HEK293 (cell line): ENCODE measurements at regions not wholly inside any gene's neighbourhood (a gene's known extent, or its start where the extent isn't known, plus 50 kb on each side); places are given as distances from the start of the nearest gene placed in this dataset.

Source experiments
- CTCF ChIA-PET: fragments of 350-600 bp; formaldehyde crosslinking; extraction: SDS; loops from one replicate; lab custom pipeline; 2021; ENCODE audit warnings: antibody characterized with exemption; lab: Yijun Ruan, JAX
- POLR2A ChIA-PET: fragments of 300-600 bp; formaldehyde crosslinking; extraction: SDS; loops from one replicate; lab custom pipeline; 2020; ENCODE audit warnings: antibody characterized with exemption, inconsistent platforms; lab: Yijun Ruan, JAX
- H3K27ac ChIP-seq: fragments of 200-500 bp; sonication (Bioruptor generic); 2 replicates; pipeline ENCODE4 v1.5.1; 2014; ENCODE audit warnings: low read depth, low read length, control low read depth, inconsistent platforms; ENCODE audit errors: extremely low read depth
- H3K36me3 ChIP-seq, 2 experiments: fragments of 200-500 bp in 1 of 2; sonication (Bioruptor generic) in 1 of 2; 1 replicate in 1 of 2; 2 replicates in 1 of 2; pipeline ENCODE4 v1.5.1; 2014 to 2017; ENCODE audit warnings: inconsistent platforms in 2 of 2, low read length in 2 of 2; ENCODE audit not compliant: control insufficient read depth in 2 of 2, insufficient read depth in 1 of 2
- H3K4me1 ChIP-seq: fragments of 200-500 bp; sonication (Bioruptor generic); 2 replicates; pipeline ENCODE4 v1.5.1; 2014; ENCODE audit warnings: mild to moderate bottlenecking, low read length, inconsistent platforms; ENCODE audit not compliant: control insufficient read depth, insufficient read depth
- H3K4me3 ChIP-seq: 2 replicates; pipeline ENCODE4 v1.5.1; 2011; ENCODE audit warnings: low read depth, mild to moderate bottlenecking, control low read depth, low read length, moderate library complexity
- H3K9me3 ChIP-seq: fragments of 200-500 bp; sonication (Bioruptor generic); 2 replicates; pipeline ENCODE4 v1.5.1; 2014; ENCODE audit warnings: low read depth, low read length, inconsistent platforms; ENCODE audit not compliant: control insufficient read depth, insufficient read depth
- GLIS1 ChIP-seq: fragments of 450-650 bp; formaldehyde crosslinking; IDR thresholded peaks from 2 replicates; pipeline ENCODE4 v1.5.1; 2016; ENCODE audit warnings: missing biosample characterization, missing genetic modification characterization
- HOXC10 ChIP-seq: sonication (generic); formaldehyde crosslinking; IDR thresholded peaks from 2 replicates; pipeline ENCODE4 v1.8.1; 2023; ENCODE audit warnings: mild to moderate bottlenecking, missing genetic modification reagents
- KLF7 ChIP-seq: fragments of 450-650 bp; formaldehyde crosslinking; IDR thresholded peaks from 2 replicates; pipeline ENCODE4 v1.5.1; 2016; ENCODE audit warnings: missing biosample characterization, missing genetic modification characterization, borderline replicate concordance
- KLF9 ChIP-seq: fragments of 450-650 bp; formaldehyde crosslinking; IDR thresholded peaks from 2 replicates; pipeline ENCODE4 v1.5.1; 2016; ENCODE audit warnings: missing biosample characterization, missing genetic modification characterization, low read depth
- TRIM28 ChIP-seq: IDR thresholded peaks from 2 replicates; pipeline ENCODE4 v1.6.1; 2011; ENCODE audit warnings: low read length, control low read depth, borderline replicate concordance
- WT1 ChIP-seq: fragments of 450-650 bp; formaldehyde crosslinking; IDR thresholded peaks from 2 replicates; pipeline ENCODE4 v1.5.1; 2016; ENCODE audit warnings: missing biosample characterization, missing genetic modification characterization
- YY2 ChIP-seq: fragments of 450-650 bp; formaldehyde crosslinking; IDR thresholded peaks from 2 replicates; pipeline ENCODE4 v1.5.1; 2016; ENCODE audit warnings: missing biosample characterization, missing genetic modification characterization
- ZIC2 ChIP-seq: fragments of 450-650 bp; formaldehyde crosslinking; IDR thresholded peaks from 2 replicates; pipeline ENCODE4 v1.5.1; 2016; ENCODE audit warnings: missing biosample characterization, missing genetic modification characterization
- ZNF169 ChIP-seq: fragments of 450-650 bp; formaldehyde crosslinking; IDR thresholded peaks from 2 replicates; pipeline ENCODE4 v1.5.1; 2016; ENCODE audit warnings: missing biosample characterization, missing genetic modification characterization
- ZNF214 ChIP-seq: fragments of 450-650 bp; formaldehyde crosslinking; IDR thresholded peaks from 2 replicates; pipeline ENCODE4 v1.5.1; 2017; ENCODE audit warnings: missing biosample characterization, mild to moderate bottlenecking, missing genetic modification characterization, borderline replicate concordance
- ZNF341 ChIP-seq: fragments of 450-650 bp; formaldehyde crosslinking; IDR thresholded peaks from 2 replicates; pipeline ENCODE4; 2016; ENCODE audit warnings: low read depth, missing biosample characterization, missing genetic modification characterization
- ZNF626 ChIP-seq: fragments of 450-650 bp; sonication (Bioruptor Pico); formaldehyde crosslinking; IDR thresholded peaks from 2 replicates; pipeline ENCODE4 v1.5.1; 2018; ENCODE audit warnings: missing biosample characterization, missing genetic modification characterization, inconsistent platforms
- ZNF654 ChIP-seq: fragments of 450-650 bp; formaldehyde crosslinking; IDR thresholded peaks from 2 replicates; pipeline ENCODE4 v1.5.1; 2016; ENCODE audit warnings: low read depth, missing biosample characterization, missing genetic modification characterization
- ZNF660 ChIP-seq: fragments of 450-650 bp; IDR thresholded peaks from 2 replicates; pipeline ENCODE4 v1.5.1; 2018; ENCODE audit warnings: missing biosample characterization, mild to moderate bottlenecking, missing genetic modification characterization
- ZNF830 ChIP-seq: fragments of 450-650 bp; IDR thresholded peaks from 2 replicates; pipeline ENCODE4 v1.5.0; 2018; ENCODE audit warnings: missing biosample characterization, missing genetic modification characterization, low read depth, mild to moderate bottlenecking, moderate library complexity
- ZNF837 ChIP-seq: fragments of 450-650 bp; formaldehyde crosslinking; IDR thresholded peaks from 2 replicates; pipeline ENCODE4 v1.5.1; 2016; ENCODE audit warnings: missing biosample characterization, missing genetic modification characterization
- TF ChIP-seq, protein P1 (sequence below): fragments of 450-650 bp; formaldehyde crosslinking; conservative IDR thresholded peaks from 2 replicates; pipeline ENCODE4 v1.5.1; 2016; ENCODE audit warnings: low read depth, missing biosample characterization, missing genetic modification characterization
- TF ChIP-seq, protein P2 (sequence below): fragments of 450-650 bp; formaldehyde crosslinking; IDR thresholded peaks from 2 replicates; pipeline ENCODE4 v1.5.1; 2017; ENCODE audit warnings: missing biosample characterization, missing genetic modification characterization
- TF ChIP-seq, protein P3 (sequence below): fragments of 450-650 bp; formaldehyde crosslinking; optimal IDR thresholded peaks from 2 replicates; pipeline ENCODE3; 2016; ENCODE audit warnings: missing biosample characterization, mild to moderate bottlenecking, missing genetic modification characterization

DNA sequence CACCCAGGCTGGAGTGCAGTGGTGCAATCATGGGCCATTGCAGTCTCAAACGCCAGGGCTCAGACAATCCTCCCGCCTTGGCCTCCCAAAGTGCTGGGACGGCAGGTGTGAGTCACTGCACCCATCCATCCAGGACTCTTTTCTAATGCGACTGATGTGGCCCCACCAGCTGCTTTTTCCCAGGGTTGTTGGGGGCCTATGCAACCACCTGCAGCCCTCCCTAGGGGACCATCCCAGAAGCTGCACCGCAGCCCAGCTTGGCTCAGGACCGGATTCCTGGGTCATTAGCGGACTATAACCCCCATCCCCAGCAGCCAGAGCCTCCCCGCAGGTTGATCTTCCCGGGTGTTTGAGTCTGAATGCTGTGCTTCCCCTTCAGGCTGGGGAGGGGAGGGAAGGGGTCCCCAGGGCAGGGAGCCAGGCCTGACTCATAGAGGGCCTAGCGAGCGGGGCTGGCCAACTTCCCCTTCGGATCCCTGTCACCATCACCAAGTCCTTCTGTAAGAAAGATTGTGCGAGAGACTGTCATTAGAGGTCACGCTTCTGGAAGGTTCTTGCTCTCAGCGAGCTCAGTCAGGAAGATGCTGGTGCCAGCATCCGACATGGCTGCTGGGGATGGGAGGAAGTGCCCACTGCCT lies 108.7 kb upstream of the ACTRT2 start:
- no peak overlapping the region for H3K27ac ChIP-seq
- ChIA-PET CTCF (interaction anchor here (0.6 kb wide), 1 partner anchor 707 kb away, joined by 3 read pairs; no protein-coding TSS in a partner anchor), POLR2A (no interaction called here)
- H3K36me3 ChIP-seq, result no peaks in the 10 kb centered on the region
- no peak overlapping the region for H3K4me3 ChIP-seq
- no peaks in the 10 kb centered on the region for H3K4me1 ChIP-seq
- no peaks in the 10 kb centered on the region for H3K9me3 ChIP-seq
- 0 out of 2 replicates have a peak, but pooled peaks have one; percentile 2 for TF ChIP-seq ZNF341 (tag by site-specific recombination)
- TF ChIP-seq, protein P1, sequence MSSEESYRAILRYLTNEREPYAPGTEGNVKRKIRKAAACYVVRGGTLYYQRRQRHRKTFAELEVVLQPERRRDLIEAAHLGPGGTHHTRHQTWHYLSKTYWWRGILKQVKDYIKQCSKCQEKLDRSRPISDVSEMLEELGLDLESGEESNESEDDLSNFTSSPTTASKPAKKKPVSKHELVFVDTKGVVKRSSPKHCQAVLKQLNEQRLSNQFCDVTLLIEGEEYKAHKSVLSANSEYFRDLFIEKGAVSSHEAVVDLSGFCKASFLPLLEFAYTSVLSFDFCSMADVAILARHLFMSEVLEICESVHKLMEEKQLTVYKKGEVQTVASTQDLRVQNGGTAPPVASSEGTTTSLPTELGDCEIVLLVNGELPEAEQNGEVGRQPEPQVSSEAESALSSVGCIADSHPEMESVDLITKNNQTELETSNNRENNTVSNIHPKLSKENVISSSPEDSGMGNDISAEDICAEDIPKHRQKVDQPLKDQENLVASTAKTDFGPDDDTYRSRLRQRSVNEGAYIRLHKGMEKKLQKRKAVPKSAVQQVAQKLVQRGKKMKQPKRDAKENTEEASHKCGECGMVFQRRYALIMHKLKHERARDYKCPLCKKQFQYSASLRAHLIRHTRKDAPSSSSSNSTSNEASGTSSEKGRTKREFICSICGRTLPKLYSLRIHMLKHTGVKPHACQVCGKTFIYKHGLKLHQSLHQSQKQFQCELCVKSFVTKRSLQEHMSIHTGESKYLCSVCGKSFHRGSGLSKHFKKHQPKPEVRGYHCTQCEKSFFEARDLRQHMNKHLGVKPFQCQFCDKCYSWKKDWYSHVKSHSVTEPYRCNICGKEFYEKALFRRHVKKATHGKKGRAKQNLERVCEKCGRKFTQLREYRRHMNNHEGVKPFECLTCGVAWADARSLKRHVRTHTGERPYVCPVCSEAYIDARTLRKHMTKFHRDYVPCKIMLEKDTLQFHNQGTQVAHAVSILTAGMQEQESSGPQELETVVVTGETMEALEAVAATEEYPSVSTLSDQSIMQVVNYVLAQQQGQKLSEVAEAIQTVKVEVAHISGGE (tag by site-specific recombination), result no peak
- peak; percentile 61 for TF ChIP-seq ZIC2 (tag by site-specific recombination)
- no peak for TF ChIP-seq HOXC10 (CRISPR knock-in tag)
- TF ChIP-seq GLIS1, result peak; percentile 89

DNA sequence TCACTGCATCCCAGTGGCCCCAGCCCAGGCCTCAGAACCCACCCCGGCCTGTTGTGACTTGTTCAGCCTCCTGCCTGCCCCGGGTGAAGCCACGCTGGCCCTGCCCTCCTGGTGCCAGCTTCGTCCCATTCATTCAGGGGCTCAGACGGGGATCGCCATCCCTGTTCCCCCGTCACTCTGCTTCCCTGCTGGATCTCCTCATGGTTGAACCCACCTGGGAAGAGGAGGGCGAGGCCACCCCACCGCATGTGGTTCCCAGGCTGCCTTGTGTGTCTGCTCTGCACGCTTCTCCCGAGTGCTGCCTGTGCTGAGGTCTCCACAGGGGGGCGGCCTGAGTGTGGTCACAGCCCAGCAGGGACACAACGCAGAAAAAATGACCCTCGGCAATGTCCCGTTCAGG lies 108.2 kb upstream of the ACTRT2 start:
- H3K4me3 ChIP-seq, result no peak overlapping the region
- no peaks in the 10 kb centered on the region for H3K4me1 ChIP-seq
- CTCF ChIA-PET, result interaction anchor here (1.1 kb wide), 1 partner anchor 9 kb away, joined by 4 read pairs; no protein-coding TSS in a partner anchor
- TF ChIP-seq KLF7 (tag by site-specific recombination) (no peak), ZNF626 (no peak), ZNF214 (tag by site-specific recombination) (no peak), ZNF830 (tag by site-specific recombination) (no peak), YY2 (tag by site-specific recombination) (no peak), ZNF654 (tag by site-specific recombination) (no peak), ZNF660 (no peak), KLF9 (tag by site-specific recombination) (no peak), ZNF169 (tag by site-specific recombination) (no peak), ZNF837 (tag by site-specific recombination) (no peak), WT1 (tag by site-specific recombination) (no peak), TRIM28 (no peak)
- TF ChIP-seq, protein P2, sequence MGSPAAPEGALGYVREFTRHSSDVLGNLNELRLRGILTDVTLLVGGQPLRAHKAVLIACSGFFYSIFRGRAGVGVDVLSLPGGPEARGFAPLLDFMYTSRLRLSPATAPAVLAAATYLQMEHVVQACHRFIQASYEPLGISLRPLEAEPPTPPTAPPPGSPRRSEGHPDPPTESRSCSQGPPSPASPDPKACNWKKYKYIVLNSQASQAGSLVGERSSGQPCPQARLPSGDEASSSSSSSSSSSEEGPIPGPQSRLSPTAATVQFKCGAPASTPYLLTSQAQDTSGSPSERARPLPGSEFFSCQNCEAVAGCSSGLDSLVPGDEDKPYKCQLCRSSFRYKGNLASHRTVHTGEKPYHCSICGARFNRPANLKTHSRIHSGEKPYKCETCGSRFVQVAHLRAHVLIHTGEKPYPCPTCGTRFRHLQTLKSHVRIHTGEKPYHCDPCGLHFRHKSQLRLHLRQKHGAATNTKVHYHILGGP (tag by site-specific recombination), result no peak
- TF ChIP-seq, protein P3, sequence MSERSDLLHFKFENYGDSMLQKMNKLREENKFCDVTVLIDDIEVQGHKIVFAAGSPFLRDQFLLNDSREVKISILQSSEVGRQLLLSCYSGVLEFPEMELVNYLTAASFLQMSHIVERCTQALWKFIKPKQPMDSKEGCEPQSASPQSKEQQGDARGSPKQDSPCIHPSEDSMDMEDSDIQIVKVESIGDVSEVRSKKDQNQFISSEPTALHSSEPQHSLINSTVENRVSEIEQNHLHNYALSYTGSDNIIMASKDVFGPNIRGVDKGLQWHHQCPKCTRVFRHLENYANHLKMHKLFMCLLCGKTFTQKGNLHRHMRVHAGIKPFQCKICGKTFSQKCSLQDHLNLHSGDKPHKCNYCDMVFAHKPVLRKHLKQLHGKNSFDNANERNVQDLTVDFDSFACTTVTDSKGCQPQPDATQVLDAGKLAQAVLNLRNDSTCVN (tag by site-specific recombination), result no peak
- TF ChIP-seq, all 188 proteins: peak for 0
- H3K9me3 ChIP-seq, result no peaks in the 10 kb centered on the region
- POLR2A ChIA-PET, result no interaction called here
- no peaks in the 10 kb centered on the region for H3K36me3 ChIP-seq
- no peak overlapping the region for H3K27ac ChIP-seq
